Thyroid gland (tissue), 4 donors: ENCODE measurements at regions not wholly inside any gene's neighbourhood (a gene's known extent, or its start where the extent isn't known, plus 50 kb on each side); places are given as distances from the start of the nearest gene placed in this dataset.

Source experiments
- POLR2A ChIP-seq, 2 donors: fragments of 450-650 bp; IDR thresholded peaks; one replicate each; pipeline ENCODE4 v1.6.1; 2017; ENCODE audit warnings: antibody characterized with exemption in 2 of 2, mild to moderate bottlenecking in 2 of 2, moderate library complexity in 1 of 2
- TF ChIP-seq, protein P1 (sequence below), 6 experiments: fragments of 200-600 bp in 3 of 6; fragments of 450-650 bp in 3 of 6; sonication (generic) in 3 of 6; IDR thresholded peaks; one replicate each; pipeline ENCODE4 v1.5.1; 2016 to 2019; ENCODE audit warnings: antibody characterized with exemption in 6 of 6, mild to moderate bottlenecking in 2 of 6, inconsistent platforms in 1 of 6, moderate library complexity in 1 of 6

GRCh38 chr5:74100268-74100665 lies 474.3 kb downstream of the ARHGEF28 start:
- TF ChIP-seq, protein P1, sequence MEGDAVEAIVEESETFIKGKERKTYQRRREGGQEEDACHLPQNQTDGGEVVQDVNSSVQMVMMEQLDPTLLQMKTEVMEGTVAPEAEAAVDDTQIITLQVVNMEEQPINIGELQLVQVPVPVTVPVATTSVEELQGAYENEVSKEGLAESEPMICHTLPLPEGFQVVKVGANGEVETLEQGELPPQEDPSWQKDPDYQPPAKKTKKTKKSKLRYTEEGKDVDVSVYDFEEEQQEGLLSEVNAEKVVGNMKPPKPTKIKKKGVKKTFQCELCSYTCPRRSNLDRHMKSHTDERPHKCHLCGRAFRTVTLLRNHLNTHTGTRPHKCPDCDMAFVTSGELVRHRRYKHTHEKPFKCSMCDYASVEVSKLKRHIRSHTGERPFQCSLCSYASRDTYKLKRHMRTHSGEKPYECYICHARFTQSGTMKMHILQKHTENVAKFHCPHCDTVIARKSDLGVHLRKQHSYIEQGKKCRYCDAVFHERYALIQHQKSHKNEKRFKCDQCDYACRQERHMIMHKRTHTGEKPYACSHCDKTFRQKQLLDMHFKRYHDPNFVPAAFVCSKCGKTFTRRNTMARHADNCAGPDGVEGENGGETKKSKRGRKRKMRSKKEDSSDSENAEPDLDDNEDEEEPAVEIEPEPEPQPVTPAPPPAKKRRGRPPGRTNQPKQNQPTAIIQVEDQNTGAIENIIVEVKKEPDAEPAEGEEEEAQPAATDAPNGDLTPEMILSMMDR (IDR thresholded peaks at IDR 0.05) = no peak
- no peak for TF ChIP-seq POLR2A (IDR thresholded peaks at IDR 0.05)
